A549 (cell line): ENCODE measurements at regions not wholly inside any gene's neighbourhood (a gene's known extent, or its start where the extent isn't known, plus 50 kb on each side); places are given as distances from the start of the nearest gene placed in this dataset.

Experiments
- ATAC-seq, 2 experiments: fragments of 200-7000 bp in 1 of 2; fragments of >200 bp in 1 of 2; cut with Nextera tagmentation in 1 of 2; cut with Tn5 transposase in 1 of 2; 3 replicates each; pipeline versions ENCODE4 v1.8.0 to v1.9.1; 2018 to 2020; ENCODE audit warnings: mild to moderate bottlenecking in 1 of 2, moderate library complexity in 1 of 2
- CTCF ChIA-PET: fragments of 300-600 bp; sonication (Branson Sonifier 250); formaldehyde crosslinking; extraction: SDS; loops from one replicate; lab custom pipeline; 2021; ENCODE audit warnings: antibody characterized with exemption, inconsistent platforms; lab: Yijun Ruan, JAX
- POLR2A ChIA-PET: fragments of 350-600 bp; formaldehyde crosslinking; extraction: SDS; loops from one replicate; lab custom pipeline; 2021; ENCODE audit warnings: antibody characterized with exemption, inconsistent platforms; lab: Yijun Ruan, JAX
- DNase-seq, 2 experiments: peaks; one replicate each; pipeline versions ENCODE4 v3.0.0 to v3.0.0-alpha.2; 2011 to 2016; ENCODE audit warnings: low read depth in 1 of 2, low spot score in 1 of 2
- FAIRE-seq: peaks from 2 replicates; lab custom pipeline; 2011; peaks lifted over from hg19 to GRCh38; lab: Jason Lieb, UNC
- H3K27ac ChIP-seq, 2 experiments: fragments of >200 bp; sonication (Bioruptor Twin); formaldehyde crosslinking; 3 replicates each; pipeline ENCODE4 v1.5.1; 2016 to 2017
- H3K4me1 ChIP-seq: fragments of >200 bp; sonication (Bioruptor Twin); formaldehyde crosslinking; 3 replicates; pipeline ENCODE4 v1.6.1; 2016
- H3K4me2 ChIP-seq: fragments of >200 bp; sonication (Bioruptor Twin); formaldehyde crosslinking; 3 replicates; pipeline ENCODE4 v1.6.1; 2016
- H3K4me3 ChIP-seq: fragments of >200 bp; sonication (Bioruptor Twin); formaldehyde crosslinking; 3 replicates; pipeline ENCODE4 v1.5.1; 2016
- H3K9me3 ChIP-seq: fragments of >200 bp; sonication (Bioruptor Twin); formaldehyde crosslinking; 3 replicates; pipeline ENCODE4 v1.6.1; 2016
- CBX8 ChIP-seq: fragments of 200-600 bp; sonication (generic); IDR thresholded peaks from 2 replicates; pipeline ENCODE4 v1.6.1; 2016
- CHD2 ChIP-seq: fragments of 150-350 bp; IDR thresholded peaks from 2 replicates; pipeline ENCODE4 v1.6.1; 2014; ENCODE audit warnings: low read length; ENCODE audit not compliant: partially characterized antibody
- CTCF ChIP-seq: fragments of >200 bp; sonication (Bioruptor Twin); formaldehyde crosslinking; IDR thresholded peaks from 3 replicates; pipeline ENCODE4 v1.5.1; 2016
- E2F6 ChIP-seq: IDR thresholded peaks from 2 replicates; pipeline ENCODE4 v1.6.1; 2012; ENCODE audit warnings: low read depth, borderline replicate concordance
- EHMT2 ChIP-seq: fragments of 200-600 bp; sonication (generic); IDR thresholded peaks from 2 replicates; pipeline ENCODE4 v1.6.1; 2016; ENCODE audit warnings: antibody characterized with exemption, low read depth, mild to moderate bottlenecking, moderate library complexity
- ESRRA ChIP-seq: fragments of 150-350 bp; IDR thresholded peaks from 2 replicates; pipeline ENCODE4 v1.6.1; 2014; ENCODE audit warnings: mild to moderate bottlenecking, low read length, borderline replicate concordance
- FOSL2 ChIP-seq, 2 experiments: fragments of 450-650 bp in 1 of 2; fragments of >200 bp in 1 of 2; sonication (Bioruptor Twin) in 1 of 2; formaldehyde crosslinking; IDR thresholded peaks; 2 replicates each; pipeline versions ENCODE4 v1.5.0 to v1.6.1; 2016 to 2020; ENCODE audit warnings: mild to moderate bottlenecking in 1 of 2, moderate library complexity in 1 of 2
- FOXS1 ChIP-seq: fragments of 250-450 bp; sonication (Bioruptor Pico); IDR thresholded peaks from 2 replicates; pipeline ENCODE4 v1.5.0; 2020; ENCODE audit warnings: mild to moderate bottlenecking, moderate library complexity
- GATA3 ChIP-seq: IDR thresholded peaks from 2 replicates; pipeline ENCODE4 v1.6.1; 2012; ENCODE audit warnings: borderline replicate concordance
- HDAC2 ChIP-seq: fragments of 200-600 bp; sonication (generic); IDR thresholded peaks from 2 replicates; pipeline ENCODE4 v1.6.1; 2016
- HMGXB4 ChIP-seq: fragments of 250-450 bp; sonication (Bioruptor Pico); IDR thresholded peaks from 2 replicates; pipeline ENCODE4 v1.5.0; 2021; ENCODE audit warnings: mild to moderate bottlenecking, moderate library complexity, borderline replicate concordance
- KDM1A ChIP-seq: fragments of 200-600 bp; sonication (generic); IDR thresholded peaks from 2 replicates; pipeline ENCODE4 v1.6.1; 2016; ENCODE audit warnings: low read depth, mild to moderate bottlenecking
- KDM5A ChIP-seq: fragments of 200-600 bp; sonication (generic); IDR thresholded peaks from 2 replicates; pipeline ENCODE4 v1.6.1; 2016; ENCODE audit warnings: antibody characterized with exemption, mild to moderate bottlenecking
- MYC ChIP-seq: IDR thresholded peaks from 2 replicates; pipeline ENCODE4 v1.6.1; 2012; ENCODE audit warnings: mild to moderate bottlenecking, inconsistent platforms, low read length, improper control_type of control experiment, borderline replicate concordance
- NR3C1 ChIP-seq: fragments of >200 bp; sonication (Bioruptor Twin); formaldehyde crosslinking; IDR thresholded peaks from 3 replicates; pipeline ENCODE4 v1.6.1; 2017
- PBX3 ChIP-seq: IDR thresholded peaks from 2 replicates; pipeline ENCODE4 v1.6.1; 2012
- PHF8 ChIP-seq: fragments of 200-600 bp; sonication (generic); IDR thresholded peaks from 2 replicates; pipeline ENCODE4 v1.6.1; 2016; ENCODE audit warnings: low read depth, mild to moderate bottlenecking, antibody characterized with exemption, moderate library complexity, borderline replicate concordance
- POLR2AphosphoS2 ChIP-seq: conservative IDR thresholded peaks from 2 replicates; pipeline ENCODE4 v1.6.1; 2012; ENCODE audit warnings: low read length, improper control_type of control experiment, inconsistent platforms
- RAD21 ChIP-seq, 2 experiments: fragments of >200 bp in 1 of 2; sonication (Bioruptor Twin) in 1 of 2; formaldehyde crosslinking in 1 of 2; IDR thresholded peaks in 1 of 2; conservative IDR thresholded peaks in 1 of 2; 2 replicates in 1 of 2; 3 replicates in 1 of 2; pipeline ENCODE4 v1.6.1; 2012 to 2018; ENCODE audit warnings: inconsistent platforms in 1 of 2
- RARB ChIP-seq: fragments of 250-450 bp; sonication (Bioruptor Pico); IDR thresholded peaks from 2 replicates; pipeline ENCODE4 v1.8.0; 2021; ENCODE audit warnings: mild to moderate bottlenecking, moderate library complexity
- RCOR1 ChIP-seq: fragments of 150-350 bp; IDR thresholded peaks from 2 replicates; pipeline ENCODE4 v1.6.1; 2014; ENCODE audit warnings: antibody characterized with exemption, low read length, low read depth
- RFX5 ChIP-seq: fragments of 450-650 bp; IDR thresholded peaks from 2 replicates; pipeline ENCODE4 v1.7.1; 2014; ENCODE audit warnings: antibody characterized with exemption, mild to moderate bottlenecking, moderate library complexity
- RNF2 ChIP-seq: fragments of 200-600 bp; sonication (generic); IDR thresholded peaks from 2 replicates; pipeline ENCODE4 v1.6.1; 2016; ENCODE audit warnings: low read depth, mild to moderate bottlenecking, antibody characterized with exemption, moderate library complexity, borderline replicate concordance
- TP53 ChIP-seq: fragments of 250-450 bp; sonication (Bioruptor Pico); IDR thresholded peaks from 2 replicates; pipeline ENCODE4 v1.5.0; 2021; ENCODE audit warnings: mild to moderate bottlenecking, moderate library complexity
- ZFP36 ChIP-seq: fragments of 450-650 bp; IDR thresholded peaks from 2 replicates; pipeline ENCODE4 v1.6.1; 2014; ENCODE audit warnings: borderline replicate concordance; ENCODE audit not compliant: partially characterized antibody
- ZNF302 ChIP-seq: fragments of 250-450 bp; sonication (Bioruptor Pico); IDR thresholded peaks from 2 replicates; pipeline ENCODE4 v1.9.0; 2021; ENCODE audit warnings: inconsistent platforms, mild to moderate bottlenecking, moderate library complexity
- ZSCAN20 ChIP-seq: fragments of 250-450 bp; sonication (Bioruptor Pico); IDR thresholded peaks from 2 replicates; pipeline ENCODE4 v1.8.0; 2022; ENCODE audit warnings: mild to moderate bottlenecking, moderate library complexity

GRCh38 chr6:126440923-126441322 is 101.0 kb downstream of the CENPW start (continued):
- TF ChIP-seq RAD21 (conservative IDR thresholded peaks at IDR 0.05 in 1 of 2, IDR thresholded peaks at IDR 0.05 in 1 of 2), result no peak
- no peak for TF ChIP-seq POLR2AphosphoS2
- TF ChIP-seq KDM5A, result no peak
- TF ChIP-seq FOXS1, result no peak

GRCh38 chr6:126444659-126445273 is 104.9 kb downstream of the CENPW start:
- no peak overlapping the region for H3K4me2 ChIP-seq
- ChIA-PET CTCF (interaction anchor here (1.0 kb wide), 1 partner anchor 17 kb away, joined by 3 read pairs; no protein-coding TSS in a partner anchor), POLR2A (no interaction called here)
- H3K4me1 ChIP-seq, result 0 out of 3 replicates have a peak, but pooled peaks cover 6% of the 10 kb centered on the region
- FAIRE-seq (no peak), ATAC-seq (no peak), DNase-seq (no peak)
- no peak overlapping the region for H3K27ac ChIP-seq
- no peaks in the 10 kb centered on the region for H3K9me3 ChIP-seq
- TF ChIP-seq RFX5 (no peak), TP53 (no peak), EHMT2 (no peak), CTCF (no peak), RARB (no peak), ESRRA (no peak), ZFP36 (no peak), HMGXB4 (no peak), POLR2AphosphoS2 (no peak), MYC (no peak), E2F6 (no peak), ZSCAN20 (CRISPR knock-in tag) (no peak), PBX3 (no peak), RAD21 (conservative IDR thresholded peaks at IDR 0.05 in 1 of 2, IDR thresholded peaks at IDR 0.05 in 1 of 2) (no peak), KDM1A (no peak)
- no peak overlapping the region for H3K4me3 ChIP-seq

- Histone ChIP-seq H3K4me1 (0 out of 3 replicates have a peak, but pooled peaks cover 6% of the 10 kb centered on the region), H3K9me3 (no peaks in the 10 kb centered on the region), H3K4me3 (no peak overlapping the region), H3K4me2 (no peak overlapping the region), H3K27ac (no peak overlapping the region)
- TF ChIP-seq NR3C1 (no peak), ZNF302 (CRISPR knock-in tag) (no peak), RCOR1 (no peak), FOSL2 (IDR thresholded peaks at IDR 0.05) (no peak), FOSL2 (CRISPR knock-in tag; IDR thresholded peaks at IDR 0.05) (no peak), FOXS1 (no peak), CTCF (no peak), PHF8 (no peak), CHD2 (no peak), HDAC2 (no peak), POLR2AphosphoS2 (no peak), MYC (no peak), CBX8 (no peak), RAD21 (conservative IDR thresholded peaks at IDR 0.05 in 1 of 2, IDR thresholded peaks at IDR 0.05 in 1 of 2) (no peak), GATA3 (no peak), RNF2 (no peak), TP53 (no peak), ZFP36 (no peak), EHMT2 (no peak)
- ChIA-PET POLR2A (no interaction called here), CTCF (no interaction called here)
- FAIRE-seq, result no peak
- ATAC-seq, result no peak
- DNase-seq, result no peak
Measured at GRCh38 chr6:126446248-126446647, 106.3 kb downstream of the CENPW start.
